ENCODE measurements at regions not wholly inside any gene's neighbourhood (a gene's known extent, or its start where the extent isn't known, plus 50 kb on each side); places are given as distances from the start of the nearest gene placed in this dataset.
A peak's percentile ranks its signal among the peaks of the same experiment; 100 is the strongest.

GRCh38 chr7:42704710-42705109 is 207.2 kb downstream of the C7orf25 start:
- H3K4me3 ChIP-seq = no peak overlapping the region
- H3K27me3 ChIP-seq = no peaks in the 10 kb centered on the region
- H3K27ac ChIP-seq = no peak overlapping the region
- TF ChIP-seq POLR2A (IDR thresholded peaks at IDR 0.05) = no peak
- no peak for TF ChIP-seq CTCF (IDR thresholded peaks at IDR 0.05)
- no peaks in the 10 kb centered on the region for H3K36me3 ChIP-seq (ENCODE audit: low read depth, missing control alignments)
- H3K9me3 ChIP-seq = no peaks in the 10 kb centered on the region
- intact Hi-C loops (cut with DNase I; ENCODE audit: low total_unique reads) = no loop called here
- 76 to 96% methylated on average over 2 of the region's 2 CpGs for WGBS, 2 donors
- DNase-seq = no peak
- H3K4me1 ChIP-seq = peaks cover 11% of the 10 kb centered on the region

- TF ChIP-seq POLR2A (IDR thresholded peaks at IDR 0.05) (no peak), CTCF (IDR thresholded peaks at IDR 0.05) (no peak)
- H3K4me1 ChIP-seq = peaks cover 11% of the 10 kb centered on the region
- H3K27ac ChIP-seq = no peak overlapping the region
- intact Hi-C loops (cut with DNase I; ENCODE audit: low total_unique reads) = no loop called here
- H3K27me3 ChIP-seq = no peaks in the 10 kb centered on the region
- DNase-seq = no peak
- no peak overlapping the region for H3K4me3 ChIP-seq
- no peaks in the 10 kb centered on the region for H3K36me3 ChIP-seq (ENCODE audit: low read depth, missing control alignments)
- H3K9me3 ChIP-seq = no peaks in the 10 kb centered on the region
- 67 to 68% methylated on average over 1 of the region's 1 CpG for whole genome bisulfite sequencing, 2 donors
Measured at GRCh38 chr7:42702647-42703046, 209.2 kb downstream of the C7orf25 start.

GRCh38 chr7:42700406-42701327 is 211.2 kb downstream of the C7orf25 start:
- Histone ChIP-seq H3K9me3 (no peaks in the 10 kb centered on the region), H3K4me1 (peaks cover 11% of the 10 kb centered on the region), H3K27ac (no peak overlapping the region), H3K4me3 (no peak overlapping the region), H3K36me3 (ENCODE audit: low read depth, missing control alignments) (no peaks in the 10 kb centered on the region), H3K27me3 (no peaks in the 10 kb centered on the region)
- intact Hi-C loops (cut with DNase I; ENCODE audit: low total_unique reads) = no loop called here
- 63 to 68% methylated on average over 6 of the region's 6 CpGs for WGBS, 2 donors
- TF ChIP-seq POLR2A (IDR thresholded peaks at IDR 0.05) (no peak), CTCF (IDR thresholded peaks at IDR 0.05) (no peak)
- peak; percentile 20 for DNase-seq

GRCh38 chr7:42699380-42700178 is 212.3 kb downstream of the C7orf25 start:
- no peak for DNase-seq
- no peaks in the 10 kb centered on the region for H3K9me3 ChIP-seq
- H3K27ac ChIP-seq = no peak overlapping the region
- no peak overlapping the region for H3K4me3 ChIP-seq
- WGBS, 2 donors = 47 to 51% methylated on average over 11 of the region's 11 CpGs
- H3K36me3 ChIP-seq (ENCODE audit: low read depth, missing control alignments) = no peaks in the 10 kb centered on the region
- peaks cover 11% of the 10 kb centered on the region for H3K4me1 ChIP-seq
- H3K27me3 ChIP-seq = no peaks in the 10 kb centered on the region
- intact Hi-C loops (cut with DNase I; ENCODE audit: low total_unique reads) = no loop called here
- TF ChIP-seq POLR2A (IDR thresholded peaks at IDR 0.05) = no peak
- TF ChIP-seq CTCF (IDR thresholded peaks at IDR 0.05) = no peak
